Neuronal stem cell (in vitro differentiated cells): ENCODE measurements at regions not wholly inside any gene's neighbourhood (a gene's known extent, or its start where the extent isn't known, plus 50 kb on each side); places are given as distances from the start of the nearest gene placed in this dataset.

Source experiments
- DNase-seq: peaks from one replicate; pipeline ENCODE4 v3.0.0-alpha.2; 2013; ENCODE audit warnings: low spot score
- H2AFZ ChIP-seq: one replicate; pipeline ENCODE4 v1.6.1; 2013; ENCODE audit warnings: mild to moderate bottlenecking, low read length, inconsistent platforms
- H2AK5ac ChIP-seq: 2 replicates; pipeline ENCODE4 v1.6.1; 2013; ENCODE audit warnings: low read depth, mild to moderate bottlenecking, inconsistent platforms, low read length, moderate library complexity, mixed read lengths
- H2BK120ac ChIP-seq: 2 replicates; pipeline ENCODE4 v1.6.1; 2013; ENCODE audit warnings: low read depth, mild to moderate bottlenecking, inconsistent platforms, low read length, moderate library complexity, mixed read lengths
- H2BK12ac ChIP-seq: one replicate; pipeline ENCODE4 v1.6.1; 2013; ENCODE audit warnings: low read length, inconsistent platforms
- H2BK15ac ChIP-seq: 2 replicates; pipeline ENCODE4 v1.6.1; 2013; ENCODE audit warnings: mild to moderate bottlenecking, low read length, inconsistent platforms, mixed read lengths
- H2BK5ac ChIP-seq: one replicate; pipeline ENCODE4 v1.6.1; 2013; ENCODE audit warnings: inconsistent platforms, mild to moderate bottlenecking, low read length, moderate library complexity
- H3K14ac ChIP-seq: one replicate; pipeline ENCODE4 v1.6.1; 2013; ENCODE audit warnings: low read length, inconsistent platforms
- H3K18ac ChIP-seq: 2 replicates; pipeline ENCODE4 v1.6.1; 2013; ENCODE audit warnings: low read length, inconsistent platforms
- H3K23ac ChIP-seq: 2 replicates; pipeline ENCODE4 v1.6.1; 2013; ENCODE audit warnings: low read depth, mild to moderate bottlenecking, mixed read lengths, low read length, inconsistent platforms; ENCODE audit not compliant: poor library complexity
- H3K27ac ChIP-seq: replicated peaks from 3 replicates; pipeline ENCODE4 v1.5.1; 2013; ENCODE audit warnings: low read length, inconsistent platforms
- H3K27me3 ChIP-seq, 3 experiments: 2 replicates each; pipeline ENCODE4 v1.6.1; 2013; ENCODE audit warnings: low read length in 3 of 3, mild to moderate bottlenecking in 2 of 3, inconsistent platforms in 1 of 3, low read depth in 1 of 3, mixed read lengths in 1 of 3, moderate library complexity in 1 of 3; ENCODE audit not compliant: control insufficient read depth in 3 of 3, insufficient read depth in 3 of 3
- H3K36me3 ChIP-seq, 2 donors: replicated peaks in 1 of 2; 2 replicates each; pipeline ENCODE4 v1.6.1; 2013; ENCODE audit warnings: low read length in 2 of 2; ENCODE audit not compliant: control insufficient read depth in 2 of 2, insufficient read depth in 2 of 2
- H3K4ac ChIP-seq: 2 replicates; pipeline ENCODE4 v1.6.1; 2013; ENCODE audit warnings: inconsistent platforms, mild to moderate bottlenecking, low read length, moderate library complexity
- H3K4me1 ChIP-seq, 2 donors: 1 replicate in 1 of 2; 2 replicates in 1 of 2; pipeline ENCODE4 v1.6.1; 2013; ENCODE audit warnings: low read length in 2 of 2, low read depth in 1 of 2; ENCODE audit not compliant: control insufficient read depth in 2 of 2, insufficient read depth in 1 of 2
- H3K4me2 ChIP-seq: one replicate; pipeline ENCODE4 v1.6.1; 2013; ENCODE audit warnings: mild to moderate bottlenecking, low read length, inconsistent platforms; ENCODE audit not compliant: insufficient read depth, poor library complexity, severe bottlenecking
- H3K4me3 ChIP-seq, 2 donors: 2 replicates each; pipeline ENCODE4 v1.5.1; 2013; ENCODE audit warnings: low read length in 2 of 2, mild to moderate bottlenecking in 2 of 2, inconsistent platforms in 1 of 2, moderate library complexity in 1 of 2
- H3K79me1 ChIP-seq: one replicate; pipeline ENCODE4 v1.6.1; 2013; ENCODE audit warnings: low read depth, mild to moderate bottlenecking, inconsistent platforms, low read length, moderate library complexity
- H3K9ac ChIP-seq: one replicate; pipeline ENCODE4 v1.6.1; 2013; ENCODE audit warnings: mild to moderate bottlenecking, low read depth, low read length, inconsistent platforms; ENCODE audit not compliant: poor library complexity
- H3K9me3 ChIP-seq, 2 donors: replicated peaks in 1 of 2; 2 replicates each; pipeline versions ENCODE3 to v1.6.1; 2013; ENCODE audit warnings: low read length in 2 of 2, mild to moderate bottlenecking in 2 of 2, inconsistent platforms in 1 of 2, low read depth in 1 of 2, mixed read lengths in 1 of 2, moderate library complexity in 1 of 2; ENCODE audit not compliant: control insufficient read depth in 2 of 2, insufficient read depth in 1 of 2
- H4K8ac ChIP-seq: one replicate; pipeline ENCODE4 v1.6.1; 2013; ENCODE audit warnings: low read depth, mild to moderate bottlenecking, inconsistent platforms, low read length, moderate library complexity
- H4K91ac ChIP-seq: one replicate; pipeline ENCODE4 v1.6.1; 2013; ENCODE audit warnings: low read length, low read depth, mild to moderate bottlenecking, inconsistent platforms; ENCODE audit not compliant: poor library complexity
- WGBS, 2 donors: extraction: QIAGEN DNeasy Blood & Tissue Kit; methylation state at CpG; one replicate each; pipeline ENCODE4 v1.1.7; 2013; ENCODE audit warnings: missing lambda C conversion rate in 2 of 2, mixed read lengths in 1 of 2; ENCODE audit not compliant: insufficient read length in 2 of 2, insufficient replicate concordance in 1 of 2; ENCODE audit errors: extremely low coverage in 2 of 2; 5-methylcytosine and 5-hydroxymethylcytosine counted together

- H3K4me2 ChIP-seq: no peak overlapping the region
- no peaks in the 10 kb centered on the region for H3K36me3 ChIP-seq
- no peaks in the 10 kb centered on the region for H3K27me3 ChIP-seq
- no peak overlapping the region for H2BK12ac ChIP-seq
- H3K79me1 ChIP-seq: no peaks in the 10 kb centered on the region
- no peak for DNase-seq
- no peak overlapping the region for H3K23ac ChIP-seq
- H3K18ac ChIP-seq: no peak overlapping the region
- H3K9ac ChIP-seq: no peak overlapping the region
- no peak overlapping the region for H2AFZ ChIP-seq
- no peak overlapping the region for H2AK5ac ChIP-seq
- no peak overlapping the region for H3K14ac ChIP-seq
- H2BK120ac ChIP-seq: no peak overlapping the region
- H2BK15ac ChIP-seq: no peak overlapping the region
- no peaks in the 10 kb centered on the region for H3K9me3 ChIP-seq
- no peak overlapping the region for H3K27ac ChIP-seq
- H4K91ac ChIP-seq: no peak overlapping the region
- WGBS, 2 donors: no CpG with 5 or more reads among the region's 1 CpG
- no peak overlapping the region for H3K4me3 ChIP-seq
- no peak overlapping the region for H4K8ac ChIP-seq
- no peak overlapping the region for H2BK5ac ChIP-seq
- peaks cover 0 to under 1% of the 10 kb centered on the region in 2 donors for H3K4me1 ChIP-seq
- H3K4ac ChIP-seq: no peak overlapping the region
Observed at GRCh38 chr1:208808301-208808700, 564.1 kb upstream of the PLXNA2 start.

- no peak overlapping the region for H4K91ac ChIP-seq
Observed at GRCh38 chr1:208809876-208810275, 565.7 kb upstream of the PLXNA2 start.

GRCh38 chr1:208818770-208819445, 574.7 kb upstream of the PLXNA2 start:
- Histone ChIP-seq H3K14ac (no peak overlapping the region), H2BK15ac (no peak overlapping the region), H2AFZ (no peak overlapping the region), H4K91ac (no peak overlapping the region), H3K27ac (no peak overlapping the region), H3K4me2 (no peak overlapping the region), H3K9ac (no peak overlapping the region), H2AK5ac (no peak overlapping the region), H3K36me3 (no peaks in the 10 kb centered on the region), H3K9me3 (no peaks in the 10 kb centered on the region), H3K27me3 (no peaks in the 10 kb centered on the region), H3K18ac (no peak overlapping the region), H3K23ac (no peak overlapping the region), H3K4me1 (peaks cover 0 to 2% of the 10 kb centered on the region in 2 donors), H3K4me3 (no peak overlapping the region), H2BK120ac (no peak overlapping the region), H2BK5ac (no peak overlapping the region), H4K8ac (peak overlapping the region; percentile 24), H3K4ac (no peak overlapping the region), H3K79me1 (no peaks in the 10 kb centered on the region), H2BK12ac (no peak overlapping the region)
- no peak for DNase-seq
- no CpG with 5 or more reads among the region's 8 CpGs for WGBS, 2 donors

More at GRCh38 chr1:208809876-208810275, 565.7 kb upstream of the PLXNA2 start:
- no peak overlapping the region for H3K18ac ChIP-seq
- no peak overlapping the region for H3K23ac ChIP-seq
- H2BK15ac ChIP-seq: no peak overlapping the region
- no peaks in the 10 kb centered on the region for H3K9me3 ChIP-seq
- H3K27ac ChIP-seq: no peak overlapping the region
- H2BK120ac ChIP-seq: no peak overlapping the region
- H2AK5ac ChIP-seq: no peak overlapping the region
- no peaks in the 10 kb centered on the region for H3K79me1 ChIP-seq
- H3K4me3 ChIP-seq: no peak overlapping the region
- no peak overlapping the region for H2BK5ac ChIP-seq
- H3K27me3 ChIP-seq: no peaks in the 10 kb centered on the region
- no peak overlapping the region for H3K9ac ChIP-seq
- no peak overlapping the region for H3K14ac ChIP-seq
- no peak overlapping the region for H3K4ac ChIP-seq
- WGBS, 2 donors: no CpG with 5 or more reads among the region's 3 CpGs
- no peaks in the 10 kb centered on the region for H3K4me1 ChIP-seq
- no peak overlapping the region for H2BK12ac ChIP-seq
- no peak for DNase-seq
- H2AFZ ChIP-seq: no peak overlapping the region
- H3K36me3 ChIP-seq: no peaks in the 10 kb centered on the region
- no peak overlapping the region for H3K4me2 ChIP-seq
- H4K8ac ChIP-seq: no peak overlapping the region

- Histone ChIP-seq H2AFZ (no peak overlapping the region), H3K9ac (no peak overlapping the region), H3K79me1 (no peaks in the 10 kb centered on the region), H4K8ac (no peak overlapping the region), H3K9me3 (no peaks in the 10 kb centered on the region), H2BK12ac (no peak overlapping the region), H2BK5ac (no peak overlapping the region), H3K18ac (no peak overlapping the region), H3K27ac (no peak overlapping the region), H2BK120ac (no peak overlapping the region), H3K4me2 (no peak overlapping the region), H3K36me3 (no peaks in the 10 kb centered on the region), H3K23ac (no peak overlapping the region), H3K14ac (no peak overlapping the region), H3K27me3 (no peaks in the 10 kb centered on the region), H2AK5ac (no peak overlapping the region), H3K4me3 (no peak overlapping the region), H3K4me1 (peaks cover 0 to 2% of the 10 kb centered on the region in 2 donors), H2BK15ac (no peak overlapping the region), H3K4ac (no peak overlapping the region), H4K91ac (no peak overlapping the region)
- no CpG with 5 or more reads among the region's 2 CpGs for WGBS, 2 donors
- DNase-seq: no peak
Observed at GRCh38 chr1:208820580-208821212, 576.5 kb upstream of the PLXNA2 start.
